Stimulated activated CD8-positive, alpha-beta memory T cell treated with anti-CD3 and anti-CD28 coated beads, Interleukin-7, amount 100 ng/mL, for 24 hours (primary cell): ENCODE measurements at regions not wholly inside any gene's neighbourhood (a gene's known extent, or its start where the extent isn't known, plus 50 kb on each side); places are given as distances from the start of the nearest gene placed in this dataset.
"Not testable (repeated sequence)": the region's sequence is repeated elsewhere in the genome, so short reads cannot be mapped to it uniquely, and the experiment has no call there.

Experiments used
- DNase-seq: peaks from one replicate; pipeline ENCODE4 v3.0.0-alpha.2; 2020; ENCODE audit warnings: low read depth

- DNase-seq = no peak
Observed at GRCh38 chr2:192424243-192424642, 229.5 kb upstream of the TMEFF2 start.

GRCh38 chr2:192419786-192420185, 225.1 kb upstream of the TMEFF2 start:
- no peak for DNase-seq

- DNase-seq = no peak
Observed at GRCh38 chr2:192416060-192416459, 221.3 kb upstream of the TMEFF2 start.

- DNase-seq = no peak
Observed at GRCh38 chr2:192414794-192415193, 220.1 kb upstream of the TMEFF2 start.

- DNase-seq = no peak
Observed at GRCh38 chr2:192413812-192414681, 219.3 kb upstream of the TMEFF2 start.

- not testable (repeated sequence) for DNase-seq
Observed at GRCh38 chr2:192412866-192413265, 218.1 kb upstream of the TMEFF2 start.

- DNase-seq = no peak
Observed at GRCh38 chr2:192412394-192412793, 217.7 kb upstream of the TMEFF2 start.

- no peak for DNase-seq
Observed at GRCh38 chr2:192411755-192412154, 217.0 kb upstream of the TMEFF2 start.

GRCh38 chr2:192410319-192410718, 215.6 kb upstream of the TMEFF2 start:
- no peak for DNase-seq

- DNase-seq = no peak
Observed at GRCh38 chr2:192407692-192408091, 213.0 kb upstream of the TMEFF2 start.

GRCh38 chr2:192398236-192398635, 203.5 kb upstream of the TMEFF2 start:
- no peak for DNase-seq

GRCh38 chr2:192394605-192395004, 199.9 kb upstream of the TMEFF2 start:
- no peak for DNase-seq

GRCh38 chr2:192391041-192391440, 196.3 kb upstream of the TMEFF2 start:
- no peak for DNase-seq

GRCh38 chr2:192390401-192390800, 195.7 kb upstream of the TMEFF2 start:
- DNase-seq = no peak

- DNase-seq = not testable (repeated sequence)
Observed at GRCh38 chr2:192384191-192384590, 189.5 kb upstream of the TMEFF2 start.

- DNase-seq = no peak
Observed at GRCh38 chr2:192381082-192381481, 186.3 kb upstream of the TMEFF2 start.

- DNase-seq = no peak
Observed at GRCh38 chr2:192379736-192380135, 185.0 kb upstream of the TMEFF2 start.

GRCh38 chr2:192377173-192377572, 182.4 kb upstream of the TMEFF2 start:
- no peak for DNase-seq

- no peak for DNase-seq
Observed at GRCh38 chr2:192373754-192374153, 179.0 kb upstream of the TMEFF2 start.

- DNase-seq = no peak
Observed at GRCh38 chr2:192373221-192373620, 178.5 kb upstream of the TMEFF2 start.

GRCh38 chr2:192369969-192370368, 175.2 kb upstream of the TMEFF2 start:
- DNase-seq = no peak

GRCh38 chr2:192357217-192357616, 162.5 kb upstream of the TMEFF2 start:
- DNase-seq = no peak

GRCh38 chr2:192354512-192355244, 159.9 kb upstream of the TMEFF2 start:
- no peak for DNase-seq
